Panc1 (cell line): ENCODE measurements at regions not wholly inside any gene's neighbourhood (a gene's known extent, or its start where the extent isn't known, plus 50 kb on each side); places are given as distances from the start of the nearest gene placed in this dataset.

ENCODE experiments used
- ATAC-seq: fragments of 200-7000 bp; cut with Tn5 transposase; 2 replicates; pipeline ENCODE4 v1.9.1; 2020; ENCODE audit warnings: mild to moderate bottlenecking, moderate library complexity
- BruUV-seq: library from RNA; stranded (reverse); fragments of 400-500 nt; replicated peaks from 2 replicates; lab custom pipeline; 2021; lab: Mats Ljungman, UMichigan
- CTCF ChIA-PET: fragments of 300-600 bp; sonication (Branson Sonifier 250); formaldehyde crosslinking; loops from one replicate; lab custom pipeline; 2022; ENCODE audit warnings: antibody characterized with exemption; lab: Charles Lee
- POLR2A ChIA-PET: fragments of 300-600 bp; sonication (Branson Sonifier 250); formaldehyde crosslinking; loops from one replicate; lab custom pipeline; 2022; ENCODE audit warnings: antibody characterized with exemption; lab: Charles Lee
- DNase-seq: peaks from one replicate; pipeline ENCODE4 v3.0.0-alpha.2; 2010; ENCODE audit warnings: low read depth, low spot score
- H3K27ac ChIP-seq: 2 replicates; pipeline ENCODE4 v1.5.1; 2011; ENCODE audit warnings: mild to moderate bottlenecking, low read length, inconsistent platforms
- H3K27me3 ChIP-seq: fragments of 200-500 bp; sonication (Bioruptor generic); 2 replicates; pipeline ENCODE4 v1.6.0; 2014; ENCODE audit warnings: low read length, inconsistent platforms; ENCODE audit not compliant: control insufficient read depth, insufficient read depth
- H3K36me3 ChIP-seq: fragments of 200-500 bp; sonication (Bioruptor generic); 2 replicates; pipeline ENCODE4 v1.5.1; 2014; ENCODE audit warnings: inconsistent platforms, mild to moderate bottlenecking, low read length, moderate library complexity; ENCODE audit not compliant: control insufficient read depth, insufficient read depth
- H3K4me1 ChIP-seq: 2 replicates; pipeline ENCODE4 v1.5.1; 2011; ENCODE audit warnings: inconsistent platforms, mild to moderate bottlenecking, low read length, moderate library complexity; ENCODE audit not compliant: control insufficient read depth, insufficient read depth
- H3K4me3 ChIP-seq, 2 experiments: 2 replicates each; pipeline ENCODE4 v1.5.1; 2011 to 2012; ENCODE audit warnings: low read depth in 2 of 2, low read length in 2 of 2, mild to moderate bottlenecking in 2 of 2, inconsistent platforms in 1 of 2, moderate library complexity in 1 of 2
- H3K9me3 ChIP-seq: fragments of 200-500 bp; sonication (Bioruptor generic); 2 replicates; pipeline ENCODE4 v1.5.1; 2014; ENCODE audit warnings: low read depth, mild to moderate bottlenecking, inconsistent platforms, low read length, moderate library complexity; ENCODE audit not compliant: control insufficient read depth, insufficient read depth
- CTCF ChIP-seq: fragments of 450-650 bp; IDR thresholded peaks from 2 replicates; pipeline ENCODE4 v1.5.1; 2017; ENCODE audit warnings: mild to moderate bottlenecking
- POLR2AphosphoS5 ChIP-seq: IDR thresholded peaks from 2 replicates; pipeline ENCODE4 v1.6.1; 2012; ENCODE audit warnings: mild to moderate bottlenecking, low read depth, low read length, moderate library complexity
- REST ChIP-seq, 2 experiments: IDR thresholded peaks; 2 replicates each; pipeline ENCODE4 v1.6.1; 2011 to 2012; ENCODE audit warnings: low read depth in 2 of 2, control low read depth in 1 of 2, low read length in 1 of 2, mild to moderate bottlenecking in 1 of 2, moderate library complexity in 1 of 2; ENCODE audit not compliant: insufficient read depth in 1 of 2
- SIN3A ChIP-seq: IDR thresholded peaks from 2 replicates; pipeline ENCODE4 v1.6.1; 2012; ENCODE audit warnings: low read depth, mild to moderate bottlenecking, low read length, moderate library complexity, borderline replicate concordance; ENCODE audit not compliant: insufficient read depth
- TCF7L2 ChIP-seq: IDR thresholded peaks from 2 replicates; pipeline ENCODE4 v1.6.1; 2011; ENCODE audit warnings: mild to moderate bottlenecking, low read depth, low read length, inconsistent platforms
- in situ Hi-C: cut with HindIII; loops from 2 replicates; pipeline ENCODE4 v1.10.0; 2016; ENCODE audit warnings: low sequenced_read_pairs, low pct_unique_long_range_greater_than_20kb
- intact Hi-C: fragments of 100-400 bp; cut with micrococcal nuclease; formaldehyde crosslinking; loops from one replicate; pipeline ENCODE4 v1.10.0; 2022; ENCODE audit not compliant: unreplicated experiment

- BruUV-seq, result no TSS peak
- no peak overlapping the region for H3K27ac ChIP-seq
- in situ Hi-C loops (no loop called here), intact Hi-C loops (loop anchor here (2.0 kb wide), 1 partner anchor 51 kb away; no protein-coding TSS in a partner anchor)
- no peak for TF ChIP-seq CTCF
- no peak for TF ChIP-seq TCF7L2
- TF ChIP-seq SIN3A, result no peak
- no peak for TF ChIP-seq POLR2AphosphoS5
- no peak for TF ChIP-seq REST (IDR thresholded peaks at IDR 0.05; ENCODE audit: insufficient read depth in 1 of 2, low read depth in 2 of 2, low read length in 1 of 2)
- H3K4me1 ChIP-seq, result 0 out of 2 replicates have a peak, but pooled peaks cover 3% of the 10 kb centered on the region
- H3K9me3 ChIP-seq, result no peaks in the 10 kb centered on the region
- ATAC-seq, result no peak
- no peak overlapping the region for H3K4me3 ChIP-seq
- no peaks in the 10 kb centered on the region for H3K27me3 ChIP-seq
- CTCF ChIA-PET, result no interaction called here
- POLR2A ChIA-PET, result no interaction called here
- no peak for DNase-seq
- H3K36me3 ChIP-seq, result no peaks in the 10 kb centered on the region
Observed at GRCh38 chr15:31437686-31438085, 111.1 kb downstream of the KLF13 start.

- POLR2A ChIA-PET, result no interaction called here
- DNase-seq, result no peak
- CTCF ChIA-PET, result no interaction called here
- H3K27ac ChIP-seq, result no peak overlapping the region
- no peaks in the 10 kb centered on the region for H3K36me3 ChIP-seq
- in situ Hi-C loops, result no loop called here
- BruUV-seq, result no TSS peak
- H3K4me1 ChIP-seq, result 0 out of 2 replicates have a peak, but pooled peaks cover 3% of the 10 kb centered on the region
- no peak overlapping the region for H3K4me3 ChIP-seq
- no peaks in the 10 kb centered on the region for H3K27me3 ChIP-seq
- TF ChIP-seq REST (IDR thresholded peaks at IDR 0.05; ENCODE audit: insufficient read depth in 1 of 2, low read depth in 2 of 2, low read length in 1 of 2) (no peak), CTCF (no peak), TCF7L2 (no peak), POLR2AphosphoS5 (no peak), SIN3A (no peak)
- intact Hi-C loops, result loop anchor here (2.0 kb wide), 1 partner anchor 50 kb away; no protein-coding TSS in a partner anchor
- no peak for ATAC-seq
- no peaks in the 10 kb centered on the region for H3K9me3 ChIP-seq
Observed at GRCh38 chr15:31438601-31439265, 112.1 kb downstream of the KLF13 start.
